ENCODE measurements at regions not wholly inside any gene's neighbourhood (a gene's known extent, or its start where the extent isn't known, plus 50 kb on each side); places are given as distances from the start of the nearest gene placed in this dataset.

GRCh38 chr12:113620437-113620976 lies 148.8 kb upstream of the LHX5 start:
- TF ChIP-seq CTCF (IDR thresholded peaks at IDR 0.05; ENCODE audit: insufficient read depth, low read length, poor library complexity, severe bottlenecking), result no peak
- H3K36me3 ChIP-seq (ENCODE audit: control insufficient read depth, insufficient read depth, low read length), result no peaks in the 10 kb centered on the region
- no peak overlapping the region for H3K4me3 ChIP-seq (ENCODE audit: low read depth, low read length)
- H3K27me3 ChIP-seq (ENCODE audit: control insufficient read depth, insufficient read depth, low read length), result no peaks in the 10 kb centered on the region
- no peak for DNase-seq (ENCODE audit: low read depth)

GRCh38 chr12:113619202-113619601 lies 147.5 kb upstream of the LHX5 start:
- no peak for TF ChIP-seq CTCF (IDR thresholded peaks at IDR 0.05; ENCODE audit: insufficient read depth, low read length, poor library complexity, severe bottlenecking)
- Histone ChIP-seq H3K36me3 (ENCODE audit: control insufficient read depth, insufficient read depth, low read length) (no peaks in the 10 kb centered on the region), H3K27me3 (ENCODE audit: control insufficient read depth, insufficient read depth, low read length) (no peaks in the 10 kb centered on the region), H3K4me3 (ENCODE audit: low read depth, low read length) (no peak overlapping the region)
- DNase-seq (ENCODE audit: low read depth), result no peak

GRCh38 chr12:113613414-113613813 lies 141.7 kb upstream of the LHX5 start:
- H3K4me3 ChIP-seq (ENCODE audit: low read depth, low read length), result no peak overlapping the region
- TF ChIP-seq CTCF (IDR thresholded peaks at IDR 0.05; ENCODE audit: insufficient read depth, low read length, poor library complexity, severe bottlenecking), result no peak
- no peaks in the 10 kb centered on the region for H3K36me3 ChIP-seq (ENCODE audit: control insufficient read depth, insufficient read depth, low read length)
- H3K27me3 ChIP-seq (ENCODE audit: control insufficient read depth, insufficient read depth, low read length), result peaks cover 10% of the 10 kb centered on the region
- no peak for DNase-seq (ENCODE audit: low read depth)

- H3K4me3 ChIP-seq (ENCODE audit: low read depth, low read length), result no peak overlapping the region
- TF ChIP-seq CTCF (IDR thresholded peaks at IDR 0.05; ENCODE audit: insufficient read depth, low read length, poor library complexity, severe bottlenecking), result no peak
- peaks cover 10% of the 10 kb centered on the region for H3K27me3 ChIP-seq (ENCODE audit: control insufficient read depth, insufficient read depth, low read length)
- no peak for DNase-seq (ENCODE audit: low read depth)
- H3K36me3 ChIP-seq (ENCODE audit: control insufficient read depth, insufficient read depth, low read length), result no peaks in the 10 kb centered on the region
Observed at GRCh38 chr12:113612793-113613192, 141.1 kb upstream of the LHX5 start.

- peaks cover 10% of the 10 kb centered on the region for H3K27me3 ChIP-seq (ENCODE audit: control insufficient read depth, insufficient read depth, low read length)
- H3K4me3 ChIP-seq (ENCODE audit: low read depth, low read length), result no peak overlapping the region
- no peaks in the 10 kb centered on the region for H3K36me3 ChIP-seq (ENCODE audit: control insufficient read depth, insufficient read depth, low read length)
- DNase-seq (ENCODE audit: low read depth), result no peak
- no peak for TF ChIP-seq CTCF (IDR thresholded peaks at IDR 0.05; ENCODE audit: insufficient read depth, low read length, poor library complexity, severe bottlenecking)
Observed at GRCh38 chr12:113612076-113612728, 140.5 kb upstream of the LHX5 start.

GRCh38 chr12:113611652-113612051 lies 140.0 kb upstream of the LHX5 start:
- peaks cover 10% of the 10 kb centered on the region for H3K27me3 ChIP-seq (ENCODE audit: control insufficient read depth, insufficient read depth, low read length)
- H3K4me3 ChIP-seq (ENCODE audit: low read depth, low read length), result no peak overlapping the region
- TF ChIP-seq CTCF (IDR thresholded peaks at IDR 0.05; ENCODE audit: insufficient read depth, low read length, poor library complexity, severe bottlenecking), result no peak
- DNase-seq (ENCODE audit: low read depth), result no peak
- no peaks in the 10 kb centered on the region for H3K36me3 ChIP-seq (ENCODE audit: control insufficient read depth, insufficient read depth, low read length)

All from kidney epithelial cell (primary cell).